Caco-2 (cell line): ENCODE measurements at regions not wholly inside any gene's neighbourhood (a gene's known extent, or its start where the extent isn't known, plus 50 kb on each side); places are given as distances from the start of the nearest gene placed in this dataset.

Experiments
- BruUV-seq: library from RNA; stranded (reverse); fragments of 400-500 nt; replicated peaks from 2 replicates; lab custom pipeline; 2021; lab: Mats Ljungman, UMichigan
- CTCF ChIA-PET: fragments of 300-600 bp; sonication (Branson Sonifier 250); formaldehyde crosslinking; loops from one replicate; lab custom pipeline; 2022; ENCODE audit warnings: antibody characterized with exemption; lab: Charles Lee
- POLR2A ChIA-PET: fragments of 300-600 bp; sonication (Branson Sonifier 250); formaldehyde crosslinking; loops from one replicate; lab custom pipeline; 2022; ENCODE audit warnings: antibody characterized with exemption; lab: Charles Lee
- DNase-seq, 2 experiments: peaks; one replicate each; pipeline versions ENCODE4 v3.0.0 to v3.0.0-alpha.2; 2020 to 2022
- H3K27me3 ChIP-seq: replicated peaks from 2 replicates; pipeline ENCODE4 v1.6.0; 2011; ENCODE audit warnings: low read length; ENCODE audit not compliant: control insufficient read depth, insufficient read depth
- H3K36me3 ChIP-seq: 2 replicates; pipeline ENCODE4 v1.5.1; 2011; ENCODE audit warnings: low read length; ENCODE audit not compliant: control insufficient read depth, insufficient read depth
- H3K4me1 ChIP-seq: fragments of 250-450 bp; sonication (Bioruptor Pico); 2 replicates; pipeline ENCODE4 v1.5.1; 2020; ENCODE audit warnings: mild to moderate bottlenecking
- H3K4me3 ChIP-seq: 2 replicates; pipeline ENCODE4 v1.5.1; 2011; ENCODE audit warnings: low read depth, mild to moderate bottlenecking, control low read depth, low read length
- H3K9me3 ChIP-seq: fragments of 250-450 bp; sonication (Bioruptor Pico); 2 replicates; pipeline ENCODE4 v1.5.1; 2020; ENCODE audit warnings: mild to moderate bottlenecking, moderate library complexity
- H3K27ac Mint-ChIP-seq: one replicate; pipeline ENCODE4 v1.8.0; 2022; ENCODE audit warnings: mixed read lengths; ENCODE audit not compliant: unreplicated experiment
- H3K27me3 Mint-ChIP-seq: one replicate; pipeline ENCODE4 v1.8.0; 2022; ENCODE audit warnings: mixed read lengths; ENCODE audit not compliant: insufficient read depth, unreplicated experiment
- H3K36me3 Mint-ChIP-seq: one replicate; pipeline ENCODE4 v1.8.0; 2022; ENCODE audit warnings: mild to moderate bottlenecking, mixed read lengths; ENCODE audit not compliant: insufficient read depth, unreplicated experiment
- H3K4me1 Mint-ChIP-seq: one replicate; pipeline ENCODE4 v1.8.0; 2022; ENCODE audit warnings: low read depth, mixed read lengths; ENCODE audit not compliant: unreplicated experiment
- H3K4me3 Mint-ChIP-seq: one replicate; pipeline ENCODE4 v1.8.0; 2022; ENCODE audit warnings: mild to moderate bottlenecking, moderate library complexity, mixed read lengths; ENCODE audit not compliant: unreplicated experiment
- H3K9me3 Mint-ChIP-seq: one replicate; pipeline ENCODE4 v1.8.0; 2022; ENCODE audit warnings: mixed read lengths; ENCODE audit not compliant: unreplicated experiment
- intact Hi-C: fragments of 100-400 bp; cut with micrococcal nuclease; formaldehyde crosslinking; loops from one replicate; pipeline ENCODE4 v1.10.0; 2022; ENCODE audit not compliant: unreplicated experiment
- TF ChIP-seq, protein P1 (sequence below), 2 experiments: fragments of 200-600 bp in 1 of 2; IDR thresholded peaks; 1 replicate in 1 of 2; 2 replicates in 1 of 2; pipeline versions ENCODE4 v1.5.1 to v1.8.0; 2011 to 2022; ENCODE audit warnings: antibody characterized with exemption in 1 of 2, control low read depth in 1 of 2, inconsistent platforms in 1 of 2, low read depth in 1 of 2, low read length in 1 of 2, mild to moderate bottlenecking in 1 of 2, moderate library complexity in 1 of 2; ENCODE audit not compliant: insufficient read depth in 1 of 2, severe bottlenecking in 1 of 2, unreplicated experiment in 1 of 2

- no peaks in the 10 kb centered on the region for H3K27me3 Mint-ChIP-seq
- no peaks in the 10 kb centered on the region for H3K27me3 ChIP-seq
- DNase-seq: no peak
These were observed 1851.2 kb upstream of the ADGRL3 start for GRCh38 chr4:59348949-59349348.

GRCh38 chr4:59369229-59369628 is 1830.9 kb upstream of the ADGRL3 start:
- no peaks in the 10 kb centered on the region for H3K27me3 Mint-ChIP-seq
- Histone ChIP-seq H3K4me1 (no peaks in the 10 kb centered on the region), H3K27me3 (no peaks in the 10 kb centered on the region), H3K4me3 (no peak overlapping the region), H3K9me3 (no peaks in the 10 kb centered on the region), H3K36me3 (no peaks in the 10 kb centered on the region)
- H3K36me3 Mint-ChIP-seq: no peaks in the 10 kb centered on the region
- no peak overlapping the region for H3K27ac Mint-ChIP-seq
- no TSS peak for BruUV-seq
- no peak for DNase-seq
- no peaks in the 10 kb centered on the region for H3K9me3 Mint-ChIP-seq
- ChIA-PET CTCF (no interaction called here), POLR2A (no interaction called here)
- TF ChIP-seq, protein P1, sequence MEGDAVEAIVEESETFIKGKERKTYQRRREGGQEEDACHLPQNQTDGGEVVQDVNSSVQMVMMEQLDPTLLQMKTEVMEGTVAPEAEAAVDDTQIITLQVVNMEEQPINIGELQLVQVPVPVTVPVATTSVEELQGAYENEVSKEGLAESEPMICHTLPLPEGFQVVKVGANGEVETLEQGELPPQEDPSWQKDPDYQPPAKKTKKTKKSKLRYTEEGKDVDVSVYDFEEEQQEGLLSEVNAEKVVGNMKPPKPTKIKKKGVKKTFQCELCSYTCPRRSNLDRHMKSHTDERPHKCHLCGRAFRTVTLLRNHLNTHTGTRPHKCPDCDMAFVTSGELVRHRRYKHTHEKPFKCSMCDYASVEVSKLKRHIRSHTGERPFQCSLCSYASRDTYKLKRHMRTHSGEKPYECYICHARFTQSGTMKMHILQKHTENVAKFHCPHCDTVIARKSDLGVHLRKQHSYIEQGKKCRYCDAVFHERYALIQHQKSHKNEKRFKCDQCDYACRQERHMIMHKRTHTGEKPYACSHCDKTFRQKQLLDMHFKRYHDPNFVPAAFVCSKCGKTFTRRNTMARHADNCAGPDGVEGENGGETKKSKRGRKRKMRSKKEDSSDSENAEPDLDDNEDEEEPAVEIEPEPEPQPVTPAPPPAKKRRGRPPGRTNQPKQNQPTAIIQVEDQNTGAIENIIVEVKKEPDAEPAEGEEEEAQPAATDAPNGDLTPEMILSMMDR (IDR thresholded peaks at IDR 0.05; ENCODE audit: insufficient read depth in 1 of 2, low read depth in 1 of 2, low read length in 1 of 2, severe bottlenecking in 1 of 2, unreplicated experiment in 1 of 2): no peak
- intact Hi-C loops: no loop called here
- H3K4me3 Mint-ChIP-seq: no peak overlapping the region
- no peaks in the 10 kb centered on the region for H3K4me1 Mint-ChIP-seq

More at GRCh38 chr4:59348949-59349348, 1851.2 kb upstream of the ADGRL3 start:
- Histone ChIP-seq H3K36me3 (no peaks in the 10 kb centered on the region), H3K9me3 (no peaks in the 10 kb centered on the region), H3K4me3 (no peak overlapping the region), H3K4me1 (no peaks in the 10 kb centered on the region)
- Mint-ChIP-seq H3K4me1 (no peaks in the 10 kb centered on the region), H3K36me3 (no peaks in the 10 kb centered on the region), H3K9me3 (no peaks in the 10 kb centered on the region), H3K27ac (no peak overlapping the region), H3K4me3 (no peak overlapping the region)
- POLR2A ChIA-PET: no interaction called here
- CTCF ChIA-PET: no interaction called here
- TF ChIP-seq, protein P1 (IDR thresholded peaks at IDR 0.05; ENCODE audit: insufficient read depth in 1 of 2, low read depth in 1 of 2, low read length in 1 of 2, severe bottlenecking in 1 of 2, unreplicated experiment in 1 of 2): no peak
- intact Hi-C loops: no loop called here
- no TSS peak for BruUV-seq

DNA sequence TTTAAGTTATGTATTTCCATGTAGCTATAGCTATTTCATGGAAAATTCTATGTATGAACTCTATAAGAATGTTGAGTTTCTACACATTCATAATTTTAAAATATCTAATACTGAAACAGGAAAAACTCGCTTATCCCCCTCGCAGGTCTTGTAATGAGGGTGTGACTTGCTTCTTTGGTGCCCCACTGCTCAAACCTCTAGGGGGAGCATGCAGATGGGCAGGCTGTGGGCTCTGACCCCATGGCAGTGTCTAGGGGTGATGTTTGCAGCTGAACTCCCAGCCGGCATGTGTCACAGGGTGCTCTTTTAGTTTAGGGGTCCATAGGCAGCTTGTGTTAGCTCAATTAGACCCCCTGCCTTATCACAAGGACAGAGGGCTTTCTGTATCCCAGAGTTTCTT is 1825.7 kb upstream of the ADGRL3 start:
- POLR2A ChIA-PET: no interaction called here

More for the DNA sequence above, 1825.7 kb upstream of the ADGRL3 start:
- H3K27me3 ChIP-seq: no peaks in the 10 kb centered on the region
- no peaks in the 10 kb centered on the region for H3K36me3 ChIP-seq
- intact Hi-C loops: no loop called here
- Mint-ChIP-seq H3K36me3 (no peaks in the 10 kb centered on the region), H3K9me3 (no peaks in the 10 kb centered on the region), H3K27ac (no peak overlapping the region), H3K4me1 (no peaks in the 10 kb centered on the region), H3K27me3 (no peaks in the 10 kb centered on the region), H3K4me3 (no peak overlapping the region)
- DNase-seq: no peak
- TF ChIP-seq, protein P1 (IDR thresholded peaks at IDR 0.05; ENCODE audit: insufficient read depth in 1 of 2, low read depth in 1 of 2, low read length in 1 of 2, severe bottlenecking in 1 of 2, unreplicated experiment in 1 of 2): no peak
- CTCF ChIA-PET: no interaction called here
- H3K4me3 ChIP-seq: no peak overlapping the region
- no peaks in the 10 kb centered on the region for H3K9me3 ChIP-seq
- no peaks in the 10 kb centered on the region for H3K4me1 ChIP-seq
- no TSS peak for BruUV-seq
